SH-SY5Y (cell line): ENCODE measurements at regions not wholly inside any gene's neighbourhood (a gene's known extent, or its start where the extent isn't known, plus 50 kb on each side); places are given as distances from the start of the nearest gene placed in this dataset.

ENCODE experiments used
- GATA2 ChIP-seq: IDR thresholded peaks from 2 replicates; pipeline ENCODE4 v1.6.1; 2011; ENCODE audit warnings: mild to moderate bottlenecking, low read depth, low read length
- GATA3 ChIP-seq: IDR thresholded peaks from 2 replicates; pipeline ENCODE4 v1.6.1; 2011; ENCODE audit warnings: low read depth, mild to moderate bottlenecking, low read length, moderate library complexity

GRCh38 chr15:100715571-100716455, 113.4 kb downstream of the ASB7 start:
- TF ChIP-seq GATA2: no peak
- TF ChIP-seq GATA3: no peak

GRCh38 chr15:100716456-100717085, 114.2 kb downstream of the ASB7 start:
- TF ChIP-seq GATA2 (no peak), GATA3 (no peak)

DNA sequence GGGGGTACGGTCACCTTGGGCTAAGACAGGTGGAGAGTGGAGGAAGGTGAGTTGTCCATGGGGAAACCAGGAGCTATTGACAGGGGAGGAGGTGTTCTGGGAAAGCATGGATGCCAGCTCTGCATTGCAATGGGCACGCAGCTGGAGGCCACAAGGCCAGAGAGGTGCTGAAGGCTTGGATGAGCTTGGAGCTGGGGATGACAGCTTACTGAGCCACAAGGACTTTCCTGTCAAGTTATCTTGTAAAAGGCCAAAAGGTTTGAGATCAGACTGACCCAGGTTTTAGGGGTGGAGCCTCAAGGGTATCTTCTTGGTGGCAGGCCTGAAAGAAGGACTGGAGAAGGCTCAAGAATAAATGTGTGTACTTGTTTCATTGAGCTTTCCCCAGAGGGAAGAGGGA, 115.2 kb downstream of the ASB7 start:
- TF ChIP-seq GATA3 (no peak), GATA2 (no peak)

DNA sequence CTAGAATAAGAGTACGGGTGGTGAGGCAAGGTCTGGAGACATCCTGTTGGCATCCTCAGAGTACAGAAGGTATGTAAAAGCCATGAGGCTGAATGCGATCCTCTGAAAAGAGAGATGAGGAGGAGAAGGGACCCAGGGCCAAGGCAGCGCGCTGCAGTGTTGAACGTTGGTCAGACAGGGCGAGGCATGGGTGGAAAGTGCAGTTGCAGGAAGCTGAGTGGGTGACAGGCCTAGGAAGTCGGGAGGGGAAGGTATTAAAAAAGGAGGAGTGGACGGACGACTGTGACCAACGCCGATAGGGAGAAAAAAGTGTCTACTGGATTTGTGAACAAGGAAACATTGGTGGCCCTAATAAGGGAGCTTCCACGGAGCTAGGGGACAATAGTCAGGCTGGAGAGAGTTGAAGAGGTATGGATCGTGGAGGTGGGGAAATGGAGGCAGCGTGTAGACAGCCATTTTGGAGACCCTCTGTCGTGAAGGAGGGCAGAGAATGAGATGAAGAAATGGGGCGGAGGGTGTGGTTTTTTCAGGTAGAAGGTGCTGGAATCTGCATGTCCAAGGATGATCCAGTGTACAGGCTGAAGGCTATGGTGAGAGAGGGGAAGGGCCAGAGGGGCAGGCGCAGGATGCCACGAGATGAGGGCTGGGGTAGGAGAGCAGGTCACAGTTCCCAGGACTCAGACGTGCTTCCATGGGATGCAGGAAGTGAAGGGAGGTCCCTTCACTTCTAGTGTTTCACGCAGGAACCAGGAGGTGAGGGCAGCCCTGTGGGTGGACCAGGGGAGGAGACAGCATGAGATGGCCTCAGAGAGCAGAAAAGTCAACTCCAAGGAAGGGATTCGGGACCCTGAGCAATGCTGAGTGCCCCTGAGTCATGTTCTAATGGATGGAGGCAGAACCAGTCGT, 115.9 kb downstream of the ASB7 start:
- TF ChIP-seq GATA2: no peak
- no peak for TF ChIP-seq GATA3

DNA sequence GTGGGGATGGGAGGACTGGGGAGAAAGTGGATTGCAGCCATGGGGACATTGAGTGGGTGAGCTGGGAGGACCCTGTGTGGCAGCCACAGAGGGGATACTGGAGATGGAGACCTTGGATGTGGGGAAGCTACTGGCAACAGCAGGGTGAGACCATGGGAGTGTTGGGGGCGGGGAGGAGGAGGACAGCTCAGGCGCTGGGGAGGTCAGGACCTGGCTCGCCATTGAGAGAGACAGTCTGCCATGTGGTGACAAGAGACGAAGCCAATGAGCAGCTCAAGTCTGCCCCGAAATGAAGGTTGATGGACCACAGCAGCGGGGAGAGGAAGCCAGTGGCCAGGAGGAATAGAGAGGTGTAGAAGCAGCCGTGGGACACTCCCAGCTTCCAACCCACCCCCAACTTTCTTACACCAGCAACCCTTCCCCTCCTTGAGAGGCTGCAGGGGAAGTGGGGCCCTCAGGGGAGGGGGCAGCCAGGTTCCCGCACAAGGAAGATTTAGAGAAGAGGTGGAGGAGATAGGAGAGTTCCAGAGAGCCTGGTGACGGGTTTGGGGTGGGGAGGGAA, 118.1 kb downstream of the ASB7 start:
- TF ChIP-seq GATA2: no peak
- no peak for TF ChIP-seq GATA3

DNA sequence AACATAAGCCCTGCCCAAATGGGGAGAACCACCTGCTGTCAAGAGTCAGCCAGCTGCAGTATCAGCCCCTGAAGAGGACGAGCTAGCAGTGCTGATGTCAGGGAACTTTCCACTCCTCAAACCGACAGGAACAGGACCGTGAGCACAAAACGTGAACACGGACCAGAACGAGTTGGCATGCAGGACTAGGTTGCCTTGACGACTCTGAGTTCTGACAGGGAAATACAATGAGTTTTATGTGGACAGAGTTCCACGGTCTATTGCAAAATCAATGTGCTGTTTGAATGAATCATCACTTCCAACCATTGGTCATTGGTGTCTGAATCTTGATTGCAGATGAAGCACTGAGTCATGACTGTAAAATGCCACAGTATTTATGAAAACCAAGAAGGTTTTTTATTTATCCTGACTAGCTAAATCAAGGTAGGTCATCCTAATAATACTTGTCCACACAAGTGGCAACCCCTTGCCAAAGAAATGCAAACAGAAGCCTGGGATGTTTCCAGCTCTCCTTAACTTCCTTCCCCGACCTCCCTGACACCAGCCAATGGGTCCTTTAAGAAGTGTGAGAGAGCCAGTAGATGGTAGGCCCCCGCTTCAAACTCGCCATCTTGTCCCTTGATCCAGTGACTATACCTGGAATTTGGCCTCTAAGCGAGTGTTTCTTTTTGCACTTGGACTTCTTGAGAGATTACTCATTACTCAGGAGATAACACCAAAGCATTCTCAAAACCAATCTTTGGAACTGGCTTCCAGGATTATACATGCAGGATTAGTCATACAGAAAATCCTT, 119.6 kb downstream of the ASB7 start:
- no peak for TF ChIP-seq GATA2
- no peak for TF ChIP-seq GATA3

DNA sequence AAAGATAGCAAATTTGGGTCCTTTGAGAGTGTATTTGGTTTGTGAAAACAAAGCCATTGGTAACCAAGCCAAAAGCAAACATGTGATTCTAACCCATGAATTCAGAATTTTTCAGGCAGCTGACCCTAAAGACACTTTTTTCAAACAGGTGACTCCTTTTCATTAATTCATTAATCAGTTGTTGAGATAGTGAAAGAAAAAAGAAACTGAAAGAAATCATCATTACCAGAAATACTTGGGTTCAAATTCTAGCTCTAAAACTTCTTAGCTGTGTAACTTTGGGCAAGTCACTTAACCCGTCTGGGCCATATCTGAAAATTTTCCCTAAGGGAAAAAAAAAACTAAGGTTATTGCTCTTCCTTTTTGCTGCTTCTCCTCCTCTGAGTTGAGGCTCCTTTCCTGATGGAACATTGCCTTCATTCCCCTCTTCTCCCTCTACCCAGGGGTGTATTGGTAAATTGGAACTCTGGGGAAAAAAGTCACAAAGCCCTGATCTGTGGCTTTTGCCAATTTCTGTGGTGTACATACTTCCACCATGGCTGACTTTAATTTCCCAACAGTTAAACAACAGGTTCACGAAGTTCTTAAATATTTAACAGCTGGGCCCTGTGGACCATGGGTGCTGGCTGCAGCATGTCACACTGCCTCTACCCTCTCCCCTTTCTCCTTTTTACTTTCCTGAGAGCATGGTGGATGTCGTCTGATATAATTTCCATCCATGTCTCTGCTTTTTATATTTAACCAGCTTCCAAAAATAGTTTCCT, 120.3 kb downstream of the ASB7 start:
- TF ChIP-seq GATA3 (no peak), GATA2 (no peak)

DNA sequence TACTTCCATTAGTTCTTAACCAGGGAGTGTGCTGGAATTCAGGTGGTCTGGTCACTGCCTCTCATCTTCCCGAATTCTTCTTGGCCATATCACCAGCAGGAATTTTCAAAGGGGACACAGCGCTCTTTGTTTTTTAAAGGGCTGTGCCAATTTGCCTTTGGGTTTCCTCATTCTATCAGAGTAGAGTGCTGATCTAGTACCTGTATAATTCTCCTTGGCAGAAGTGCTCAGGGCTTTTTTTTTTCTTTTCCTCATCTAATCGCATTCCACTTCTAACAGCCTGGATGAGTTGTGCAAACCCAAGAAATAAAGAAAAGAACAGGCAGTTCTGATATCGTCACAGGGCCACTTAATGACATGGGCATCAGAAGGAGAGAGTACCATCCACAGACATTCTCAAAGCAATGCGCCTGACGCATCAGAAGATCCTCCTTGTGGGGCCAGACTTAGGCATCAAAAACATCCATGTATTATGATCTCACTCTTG, 121.0 kb downstream of the ASB7 start:
- no peak for TF ChIP-seq GATA2
- TF ChIP-seq GATA3: no peak

- TF ChIP-seq GATA3 (no peak), GATA2 (no peak)
Observed at GRCh38 chr15:100725121-100726069, 123.0 kb downstream of the ASB7 start.

DNA sequence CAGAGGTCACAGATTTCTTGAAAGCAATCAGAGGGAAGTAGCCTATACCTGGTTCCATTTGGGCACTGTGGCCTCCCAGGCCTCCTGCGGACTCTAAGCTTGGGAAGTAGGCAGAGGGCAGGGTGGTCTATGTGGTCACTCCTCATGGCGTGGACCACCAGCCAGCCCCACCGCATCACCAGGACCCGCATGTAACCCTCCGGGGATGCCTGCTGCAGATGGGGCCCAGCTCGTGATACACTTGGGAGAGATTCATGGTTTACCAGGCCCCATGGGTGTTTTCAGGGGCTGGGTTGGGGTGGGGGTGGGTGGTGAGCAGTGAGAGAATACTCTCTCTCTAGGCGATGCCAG, 123.7 kb downstream of the ASB7 start:
- TF ChIP-seq GATA2 (no peak), GATA3 (no peak)

- TF ChIP-seq GATA2: no peak
- no peak for TF ChIP-seq GATA3
Observed at GRCh38 chr15:100726421-100727190, 124.2 kb downstream of the ASB7 start.
